HFFc6 (cell line): ENCODE measurements at regions not wholly inside any gene's neighbourhood (a gene's known extent, or its start where the extent isn't known, plus 50 kb on each side); places are given as distances from the start of the nearest gene placed in this dataset.

ENCODE experiments used
- DNase-seq: peaks from one replicate; pipeline ENCODE4 v3.0.0-alpha.2; 2018
- H3K27ac Mint-ChIP-seq: 2 replicates; pipeline ENCODE4 v1.8.0; 2020; ENCODE audit warnings: mild to moderate bottlenecking, mixed read lengths
- H3K27me3 Mint-ChIP-seq: 2 replicates; pipeline ENCODE4 v1.8.0; 2021; ENCODE audit warnings: mild to moderate bottlenecking, moderate library complexity, mixed read lengths; ENCODE audit not compliant: insufficient read depth
- H3K36me3 Mint-ChIP-seq: 2 replicates; pipeline ENCODE4 v1.8.0; 2021; ENCODE audit warnings: low read depth, mixed read lengths
- H3K4me1 Mint-ChIP-seq: 2 replicates; pipeline ENCODE4 v1.8.0; 2020; ENCODE audit warnings: low read depth, mixed read lengths
- H3K4me3 Mint-ChIP-seq: 2 replicates; pipeline ENCODE4 v1.8.0; 2020; ENCODE audit warnings: mild to moderate bottlenecking, moderate library complexity, mixed read lengths
- H3K9me3 Mint-ChIP-seq: 2 replicates; pipeline ENCODE4 v1.8.0; 2020; ENCODE audit warnings: mild to moderate bottlenecking, mixed read lengths
- CTCF ChIP-seq: fragments of 200-600 bp; sonication (generic); IDR thresholded peaks from 2 replicates; pipeline ENCODE4 v1.5.0; 2021; ENCODE audit warnings: antibody characterized with exemption, mild to moderate bottlenecking

GRCh38 chr5:58351190-58351589 lies 108.7 kb downstream of the PLK2 start:
- DNase-seq: no peak
- TF ChIP-seq CTCF: no peak
- H3K27ac Mint-ChIP-seq: no peak overlapping the region
- H3K36me3 Mint-ChIP-seq: no peaks in the 10 kb centered on the region
- no peak overlapping the region for H3K4me3 Mint-ChIP-seq
- no peaks in the 10 kb centered on the region for H3K27me3 Mint-ChIP-seq
- no peaks in the 10 kb centered on the region for H3K9me3 Mint-ChIP-seq
- H3K4me1 Mint-ChIP-seq: peaks cover 12% of the 10 kb centered on the region

GRCh38 chr5:58348996-58349728 lies 110.7 kb downstream of the PLK2 start:
- DNase-seq: peak; percentile 6
- Mint-ChIP-seq H3K27me3 (no peaks in the 10 kb centered on the region), H3K9me3 (no peaks in the 10 kb centered on the region), H3K36me3 (no peaks in the 10 kb centered on the region), H3K4me1 (peaks cover 9% of the 10 kb centered on the region), H3K4me3 (no peak overlapping the region), H3K27ac (no peak overlapping the region)
- TF ChIP-seq CTCF: no peak

GRCh38 chr5:58346041-58346440 lies 113.8 kb downstream of the PLK2 start:
- Mint-ChIP-seq H3K36me3 (no peaks in the 10 kb centered on the region), H3K4me1 (no peaks in the 10 kb centered on the region; the same call in none of the 2 replicates), H3K9me3 (no peaks in the 10 kb centered on the region), H3K27ac (no peak overlapping the region), H3K27me3 (no peaks in the 10 kb centered on the region), H3K4me3 (no peak overlapping the region)
- no peak for TF ChIP-seq CTCF
- no peak for DNase-seq

GRCh38 chr5:58341476-58341875 lies 118.4 kb downstream of the PLK2 start:
- H3K27me3 Mint-ChIP-seq: no peaks in the 10 kb centered on the region
- no peaks in the 10 kb centered on the region for H3K9me3 Mint-ChIP-seq
- no peak for DNase-seq
- no peaks in the 10 kb centered on the region for H3K4me1 Mint-ChIP-seq
- no peaks in the 10 kb centered on the region for H3K36me3 Mint-ChIP-seq
- no peak overlapping the region for H3K27ac Mint-ChIP-seq
- no peak overlapping the region for H3K4me3 Mint-ChIP-seq
- TF ChIP-seq CTCF: no peak

GRCh38 chr5:58335518-58335917 lies 124.4 kb downstream of the PLK2 start:
- Mint-ChIP-seq H3K4me1 (peaks cover 16% of the 10 kb centered on the region), H3K27me3 (no peaks in the 10 kb centered on the region), H3K36me3 (no peaks in the 10 kb centered on the region), H3K9me3 (no peaks in the 10 kb centered on the region), H3K27ac (no peak overlapping the region), H3K4me3 (no peak overlapping the region)
- DNase-seq: peak; percentile 23
- TF ChIP-seq CTCF: peak; percentile 58

- Mint-ChIP-seq H3K4me3 (no peak overlapping the region), H3K27me3 (no peaks in the 10 kb centered on the region), H3K4me1 (peaks cover 16% of the 10 kb centered on the region), H3K27ac (no peak overlapping the region), H3K9me3 (no peaks in the 10 kb centered on the region), H3K36me3 (no peaks in the 10 kb centered on the region)
- DNase-seq: no peak
- TF ChIP-seq CTCF: no peak
Measured at GRCh38 chr5:58334035-58334434, 125.9 kb downstream of the PLK2 start.
